Heart left ventricle (tissue), 16 donors: ENCODE measurements at regions not wholly inside any gene's neighbourhood (a gene's known extent, or its start where the extent isn't known, plus 50 kb on each side); places are given as distances from the start of the nearest gene placed in this dataset.

Experiments used
- ATAC-seq, 4 donors: fragments of 200-7000 bp; cut with Tn5 transposase; one replicate each; pipeline ENCODE4 v1.9.1; 2020 to 2022; ENCODE audit warnings: moderate library complexity in 4 of 4, mild to moderate bottlenecking in 3 of 4, moderate number of reproducible peaks in 1 of 4
- DNase-seq, 5 donors: peaks; one replicate each; pipeline ENCODE4 v3.0.0-alpha.2; 2020
- H3K27ac ChIP-seq, 12 donors: fragments of 200-600 bp; sonication (generic) in 4 of 12; one replicate each; pipeline versions ENCODE4 v1.5.0 to v1.8.0; 2016 to 2022; ENCODE audit warnings: mild to moderate bottlenecking in 2 of 12
- H3K27me3 ChIP-seq, 9 donors: fragments of 200-600 bp; sonication (generic) in 2 of 9; one replicate each; pipeline versions ENCODE4 v1.5.1 to v1.8.0; 2016 to 2022; ENCODE audit warnings: mild to moderate bottlenecking in 3 of 9
- H3K36me3 ChIP-seq, 9 donors: fragments of 200-600 bp; sonication (generic) in 2 of 9; one replicate each; pipeline versions ENCODE4 v1.5.0 to v1.8.0; 2018 to 2022; ENCODE audit warnings: mild to moderate bottlenecking in 2 of 9
- H3K4me1 ChIP-seq, 12 donors: fragments of 200-600 bp; sonication (generic) in 4 of 12; one replicate each; pipeline versions ENCODE4 v1.5.0 to v1.8.0; 2016 to 2022; ENCODE audit warnings: mild to moderate bottlenecking in 3 of 12
- H3K4me3 ChIP-seq, 12 donors: fragments of 200-600 bp; sonication (generic) in 4 of 12; one replicate each; pipeline versions ENCODE4 v1.5.0 to v1.8.0; 2017 to 2022; ENCODE audit warnings: mild to moderate bottlenecking in 9 of 12, moderate library complexity in 4 of 12
- H3K9me3 ChIP-seq, 12 donors: fragments of 200-600 bp; sonication (generic) in 4 of 12; one replicate each; pipeline versions ENCODE4 v1.5.0 to v1.8.0; 2016 to 2022; ENCODE audit warnings: mild to moderate bottlenecking in 1 of 12
- POLR2A ChIP-seq, 2 donors: fragments of 450-650 bp; IDR thresholded peaks; one replicate each; pipeline ENCODE4 v1.6.1; 2017; ENCODE audit warnings: antibody characterized with exemption in 2 of 2, mild to moderate bottlenecking in 2 of 2, moderate library complexity in 2 of 2
- WGBS, 4 donors: extraction: QIAGEN DNeasy Blood & Tissue Kit in 2 of 4; methylation state at CpG; one replicate each; pipeline versions ENCODE4 v1.1.5 to v1.1.7; 2013 to 2018; 5-methylcytosine and 5-hydroxymethylcytosine counted together
- intact Hi-C, 10 donors: fragments of 100-400 bp; cut with DNase I; formaldehyde crosslinking; loops; one replicate each; pipeline versions ENCODE4 v1.11.1 to v1.14.2; 2022
- TF ChIP-seq, protein P1 (sequence below), 12 donors: fragments of 200-600 bp; sonication (generic) in 4 of 12; IDR thresholded peaks; one replicate each; pipeline versions ENCODE4 v1.5.0 to v1.8.0; 2018 to 2022; ENCODE audit warnings: antibody characterized with exemption in 12 of 12, mild to moderate bottlenecking in 5 of 12
- donor health status: ischemic (EF 13 %, LVEDD 7.1; RV severe dilation, severe dysfunction).
- donor health status: healthy with polysubstance abuse.
- donor health status: DM: no; HTN: yes; CAD: no.
- donor health status: DM: no; HTN: no; CAD: no.
- donor health status: ischemic (EF 25% LVEDD 6.9; RV normal size, moderate dysfunction).
- donor health status: ischemic (EF 25% LVEDD 5.7; RV mildly dilated, moderate dysfunction).
- donor health status: healthy.
- donor health status: DM: yes; HTN: yes; CAD: no.
- donor health status: ischemic (EF 35%, LVEDD 5.7; RV mildly dilated, moderate dysfunction).
- donor health status: nonischemic (EF 11% LVEDD 7.7; RV severe dilation, severe dysfunction).
- donor health status: DM: yes; HTN: yes; CAD: no.
- donor health status: PGD.
- donor health status: ischemic (EF 29% LVEDD 5.4; RV normal size, mild dysfunction).
- donor health status: nonischemic (EF 23%, LVEDD 6.1; RV moderate dilation, normal function).

GRCh38 chr2:20150110-20150706 is 74.7 kb downstream of the SDC1 start:
- Histone ChIP-seq H3K27ac (no peak overlapping the region), H3K4me1 (peaks cover 0 to 2% (median 0%) of the 10 kb centered on the region in 12 donors), H3K27me3 (no peaks in the 10 kb centered on the region), H3K4me3 (no peak overlapping the region), H3K9me3 (no peaks in the 10 kb centered on the region), H3K36me3 (no peaks in the 10 kb centered on the region)
- no peak for TF ChIP-seq POLR2A (IDR thresholded peaks at IDR 0.05)
- TF ChIP-seq, protein P1, sequence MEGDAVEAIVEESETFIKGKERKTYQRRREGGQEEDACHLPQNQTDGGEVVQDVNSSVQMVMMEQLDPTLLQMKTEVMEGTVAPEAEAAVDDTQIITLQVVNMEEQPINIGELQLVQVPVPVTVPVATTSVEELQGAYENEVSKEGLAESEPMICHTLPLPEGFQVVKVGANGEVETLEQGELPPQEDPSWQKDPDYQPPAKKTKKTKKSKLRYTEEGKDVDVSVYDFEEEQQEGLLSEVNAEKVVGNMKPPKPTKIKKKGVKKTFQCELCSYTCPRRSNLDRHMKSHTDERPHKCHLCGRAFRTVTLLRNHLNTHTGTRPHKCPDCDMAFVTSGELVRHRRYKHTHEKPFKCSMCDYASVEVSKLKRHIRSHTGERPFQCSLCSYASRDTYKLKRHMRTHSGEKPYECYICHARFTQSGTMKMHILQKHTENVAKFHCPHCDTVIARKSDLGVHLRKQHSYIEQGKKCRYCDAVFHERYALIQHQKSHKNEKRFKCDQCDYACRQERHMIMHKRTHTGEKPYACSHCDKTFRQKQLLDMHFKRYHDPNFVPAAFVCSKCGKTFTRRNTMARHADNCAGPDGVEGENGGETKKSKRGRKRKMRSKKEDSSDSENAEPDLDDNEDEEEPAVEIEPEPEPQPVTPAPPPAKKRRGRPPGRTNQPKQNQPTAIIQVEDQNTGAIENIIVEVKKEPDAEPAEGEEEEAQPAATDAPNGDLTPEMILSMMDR (IDR thresholded peaks at IDR 0.05) = no peak
- ATAC-seq = no peak
- no peak for DNase-seq
- 88 to 92% (median 91%) methylated on average over 5 of the region's 5 CpGs for WGBS, 4 donors
- intact Hi-C loops = no loop called here

- 66 to 82% (median 73%) methylated on average over 5 of the region's 5 CpGs for WGBS, 4 donors
- intact Hi-C loops = no loop called here
Measured at GRCh38 chr2:20149703-20150030, 75.3 kb downstream of the SDC1 start.

GRCh38 chr2:20148923-20149702 is 75.8 kb downstream of the SDC1 start:
- Histone ChIP-seq H3K4me1 (peaks cover 0 to 2% (median 0%) of the 10 kb centered on the region in 12 donors), H3K27ac (no peak overlapping the region), H3K9me3 (no peaks in the 10 kb centered on the region), H3K27me3 (no peaks in the 10 kb centered on the region), H3K4me3 (no peak overlapping the region), H3K36me3 (no peaks in the 10 kb centered on the region)
- WGBS, 4 donors = 65 to 75% (median 72%) methylated on average over 12 of the region's 12 CpGs
- ATAC-seq (no peak), DNase-seq (no peak)
- intact Hi-C loops = no loop called here
- no peak for TF ChIP-seq POLR2A (IDR thresholded peaks at IDR 0.05)
- TF ChIP-seq, protein P1 (IDR thresholded peaks at IDR 0.05) = no peak

More at GRCh38 chr2:20149703-20150030, 75.3 kb downstream of the SDC1 start:
- ATAC-seq (no peak), DNase-seq (no peak)
- Histone ChIP-seq H3K4me3 (no peak overlapping the region), H3K36me3 (no peaks in the 10 kb centered on the region), H3K27ac (no peak overlapping the region), H3K4me1 (peaks cover 0 to 2% (median 0%) of the 10 kb centered on the region in 12 donors), H3K9me3 (no peaks in the 10 kb centered on the region), H3K27me3 (no peaks in the 10 kb centered on the region)
- no peak for TF ChIP-seq POLR2A (IDR thresholded peaks at IDR 0.05)
- TF ChIP-seq, protein P1 (IDR thresholded peaks at IDR 0.05) = no peak

DNA sequence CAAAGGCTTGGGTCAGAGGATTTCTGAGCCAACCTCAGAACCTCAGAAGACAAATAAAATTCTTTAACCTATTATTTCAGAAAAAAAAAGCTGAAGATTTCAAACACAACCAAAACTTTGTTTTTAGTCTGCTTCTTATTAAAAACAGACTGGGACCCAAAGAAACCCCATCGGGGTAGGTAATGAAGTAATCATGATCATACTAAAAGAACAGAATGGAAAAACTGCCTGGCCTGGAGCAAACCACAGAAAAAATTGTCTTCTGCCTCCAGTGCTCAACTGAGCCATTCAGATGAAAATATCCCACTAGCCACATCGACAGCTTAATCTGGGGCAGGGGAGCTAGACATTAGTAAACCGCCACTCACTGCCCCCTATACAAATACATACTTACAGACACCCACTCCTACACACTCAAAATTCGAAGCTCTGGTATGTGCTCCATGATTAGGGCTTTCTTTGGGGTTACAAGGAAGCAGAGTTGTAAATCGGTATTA is 76.5 kb downstream of the SDC1 start:
- intact Hi-C loops = no loop called here
- TF ChIP-seq POLR2A (IDR thresholded peaks at IDR 0.05) = no peak
- TF ChIP-seq, protein P1 (IDR thresholded peaks at IDR 0.05) = no peak
- Histone ChIP-seq H3K27ac (no peak overlapping the region), H3K9me3 (no peaks in the 10 kb centered on the region), H3K4me3 (no peak overlapping the region), H3K36me3 (no peaks in the 10 kb centered on the region), H3K27me3 (no peaks in the 10 kb centered on the region), H3K4me1 (peaks cover 0 to 2% (median 0%) of the 10 kb centered on the region in 12 donors)
- 78 to 87% (median 82%) methylated on average over 5 of the region's 5 CpGs for WGBS, 4 donors
- no peak for ATAC-seq
- DNase-seq = no peak
